ENCODE measurements at regions not wholly inside any gene's neighbourhood (a gene's known extent, or its start where the extent isn't known, plus 50 kb on each side); places are given as distances from the start of the nearest gene placed in this dataset.

DNA sequence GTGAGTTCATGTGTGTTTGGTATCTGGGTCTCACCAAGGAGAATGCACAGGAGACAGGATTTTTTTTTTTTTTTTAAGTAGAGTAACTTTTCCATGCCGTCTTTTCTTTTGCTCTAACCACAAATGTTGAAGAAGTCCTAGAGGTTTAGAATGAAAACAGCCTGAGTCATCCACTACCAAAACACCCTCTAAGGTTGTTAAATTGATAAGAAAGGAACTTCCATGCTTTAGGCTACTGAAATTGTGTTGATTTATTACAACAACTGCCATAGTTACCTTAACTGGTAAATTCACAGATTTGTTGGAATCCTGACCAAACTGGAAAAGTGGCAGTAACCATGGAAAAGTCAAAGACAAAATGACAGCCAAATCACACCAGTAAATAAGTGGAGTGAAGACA lies 375.6 kb downstream of the AMY1C start:
- TF ChIP-seq, protein P1, sequence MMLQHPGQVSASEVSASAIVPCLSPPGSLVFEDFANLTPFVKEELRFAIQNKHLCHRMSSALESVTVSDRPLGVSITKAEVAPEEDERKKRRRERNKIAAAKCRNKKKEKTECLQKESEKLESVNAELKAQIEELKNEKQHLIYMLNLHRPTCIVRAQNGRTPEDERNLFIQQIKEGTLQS (IDR thresholded peaks at IDR 0.05) = no peak
- TF ChIP-seq, protein P2, sequence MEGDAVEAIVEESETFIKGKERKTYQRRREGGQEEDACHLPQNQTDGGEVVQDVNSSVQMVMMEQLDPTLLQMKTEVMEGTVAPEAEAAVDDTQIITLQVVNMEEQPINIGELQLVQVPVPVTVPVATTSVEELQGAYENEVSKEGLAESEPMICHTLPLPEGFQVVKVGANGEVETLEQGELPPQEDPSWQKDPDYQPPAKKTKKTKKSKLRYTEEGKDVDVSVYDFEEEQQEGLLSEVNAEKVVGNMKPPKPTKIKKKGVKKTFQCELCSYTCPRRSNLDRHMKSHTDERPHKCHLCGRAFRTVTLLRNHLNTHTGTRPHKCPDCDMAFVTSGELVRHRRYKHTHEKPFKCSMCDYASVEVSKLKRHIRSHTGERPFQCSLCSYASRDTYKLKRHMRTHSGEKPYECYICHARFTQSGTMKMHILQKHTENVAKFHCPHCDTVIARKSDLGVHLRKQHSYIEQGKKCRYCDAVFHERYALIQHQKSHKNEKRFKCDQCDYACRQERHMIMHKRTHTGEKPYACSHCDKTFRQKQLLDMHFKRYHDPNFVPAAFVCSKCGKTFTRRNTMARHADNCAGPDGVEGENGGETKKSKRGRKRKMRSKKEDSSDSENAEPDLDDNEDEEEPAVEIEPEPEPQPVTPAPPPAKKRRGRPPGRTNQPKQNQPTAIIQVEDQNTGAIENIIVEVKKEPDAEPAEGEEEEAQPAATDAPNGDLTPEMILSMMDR (IDR thresholded peaks at IDR 0.05; ENCODE audit: low read depth, low read length, missing input control) = no peak
- TF ChIP-seq TAF1 (conservative IDR thresholded peaks at IDR 0.05) (no peak), RAD21 (IDR thresholded peaks at IDR 0.05) (no peak), JUND (IDR thresholded peaks at IDR 0.05) (no peak), YY1 (IDR thresholded peaks at IDR 0.05) (no peak), EGR1 (IDR thresholded peaks at IDR 0.05; ENCODE audit: low read depth in 2 of 2) (no peak), SP1 (IDR thresholded peaks at IDR 0.05) (no peak), GABPA (IDR thresholded peaks at IDR 0.05 in 1 of 2, conservative IDR thresholded peaks at IDR 0.05 in 1 of 2) (no peak), FOXA1 (IDR thresholded peaks at IDR 0.05) (no peak), MAX (IDR thresholded peaks at IDR 0.05) (no peak), NR2F2 (IDR thresholded peaks at IDR 0.05) (no peak)
- TF ChIP-seq, protein P3, sequence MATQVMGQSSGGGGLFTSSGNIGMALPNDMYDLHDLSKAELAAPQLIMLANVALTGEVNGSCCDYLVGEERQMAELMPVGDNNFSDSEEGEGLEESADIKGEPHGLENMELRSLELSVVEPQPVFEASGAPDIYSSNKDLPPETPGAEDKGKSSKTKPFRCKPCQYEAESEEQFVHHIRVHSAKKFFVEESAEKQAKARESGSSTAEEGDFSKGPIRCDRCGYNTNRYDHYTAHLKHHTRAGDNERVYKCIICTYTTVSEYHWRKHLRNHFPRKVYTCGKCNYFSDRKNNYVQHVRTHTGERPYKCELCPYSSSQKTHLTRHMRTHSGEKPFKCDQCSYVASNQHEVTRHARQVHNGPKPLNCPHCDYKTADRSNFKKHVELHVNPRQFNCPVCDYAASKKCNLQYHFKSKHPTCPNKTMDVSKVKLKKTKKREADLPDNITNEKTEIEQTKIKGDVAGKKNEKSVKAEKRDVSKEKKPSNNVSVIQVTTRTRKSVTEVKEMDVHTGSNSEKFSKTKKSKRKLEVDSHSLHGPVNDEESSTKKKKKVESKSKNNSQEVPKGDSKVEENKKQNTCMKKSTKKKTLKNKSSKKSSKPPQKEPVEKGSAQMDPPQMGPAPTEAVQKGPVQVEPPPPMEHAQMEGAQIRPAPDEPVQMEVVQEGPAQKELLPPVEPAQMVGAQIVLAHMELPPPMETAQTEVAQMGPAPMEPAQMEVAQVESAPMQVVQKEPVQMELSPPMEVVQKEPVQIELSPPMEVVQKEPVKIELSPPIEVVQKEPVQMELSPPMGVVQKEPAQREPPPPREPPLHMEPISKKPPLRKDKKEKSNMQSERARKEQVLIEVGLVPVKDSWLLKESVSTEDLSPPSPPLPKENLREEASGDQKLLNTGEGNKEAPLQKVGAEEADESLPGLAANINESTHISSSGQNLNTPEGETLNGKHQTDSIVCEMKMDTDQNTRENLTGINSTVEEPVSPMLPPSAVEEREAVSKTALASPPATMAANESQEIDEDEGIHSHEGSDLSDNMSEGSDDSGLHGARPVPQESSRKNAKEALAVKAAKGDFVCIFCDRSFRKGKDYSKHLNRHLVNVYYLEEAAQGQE (IDR thresholded peaks at IDR 0.05) = no peak
- TF ChIP-seq, protein P4, sequence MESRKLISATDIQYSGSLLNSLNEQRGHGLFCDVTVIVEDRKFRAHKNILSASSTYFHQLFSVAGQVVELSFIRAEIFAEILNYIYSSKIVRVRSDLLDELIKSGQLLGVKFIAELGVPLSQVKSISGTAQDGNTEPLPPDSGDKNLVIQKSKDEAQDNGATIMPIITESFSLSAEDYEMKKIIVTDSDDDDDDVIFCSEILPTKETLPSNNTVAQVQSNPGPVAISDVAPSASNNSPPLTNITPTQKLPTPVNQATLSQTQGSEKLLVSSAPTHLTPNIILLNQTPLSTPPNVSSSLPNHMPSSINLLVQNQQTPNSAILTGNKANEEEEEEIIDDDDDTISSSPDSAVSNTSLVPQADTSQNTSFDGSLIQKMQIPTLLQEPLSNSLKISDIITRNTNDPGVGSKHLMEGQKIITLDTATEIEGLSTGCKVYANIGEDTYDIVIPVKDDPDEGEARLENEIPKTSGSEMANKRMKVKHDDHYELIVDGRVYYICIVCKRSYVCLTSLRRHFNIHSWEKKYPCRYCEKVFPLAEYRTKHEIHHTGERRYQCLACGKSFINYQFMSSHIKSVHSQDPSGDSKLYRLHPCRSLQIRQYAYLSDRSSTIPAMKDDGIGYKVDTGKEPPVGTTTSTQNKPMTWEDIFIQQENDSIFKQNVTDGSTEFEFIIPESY (IDR thresholded peaks at IDR 0.05) = no peak

All from liver (tissue), 3 donors.